KMS-11 (cell line): ENCODE measurements at regions not wholly inside any gene's neighbourhood (a gene's known extent, or its start where the extent isn't known, plus 50 kb on each side); places are given as distances from the start of the nearest gene placed in this dataset.

Experiments used
- H2AFZ ChIP-seq: fragments of 200-600 bp; sonication (generic); 2 replicates; pipeline ENCODE4 v1.6.1; 2016; ENCODE audit warnings: antibody characterized with exemption, mixed run types, low read depth
- H3K27ac ChIP-seq: fragments of 200-600 bp; sonication (generic); 2 replicates; pipeline ENCODE4 v1.6.1; 2016; ENCODE audit warnings: mild to moderate bottlenecking, mixed run types
- H3K27me3 ChIP-seq: fragments of 200-600 bp; sonication (generic); 2 replicates; pipeline ENCODE4 v1.6.1; 2017; ENCODE audit warnings: mild to moderate bottlenecking, low read depth, mixed run types, moderate library complexity; ENCODE audit not compliant: insufficient read depth
- H3K36me3 ChIP-seq: fragments of 200-600 bp; sonication (generic); 2 replicates; pipeline ENCODE4 v1.6.1; 2017; ENCODE audit warnings: mild to moderate bottlenecking, mixed run types; ENCODE audit not compliant: insufficient read depth
- H3K4me1 ChIP-seq: fragments of 200-600 bp; sonication (generic); 2 replicates; pipeline ENCODE4 v1.6.1; 2016; ENCODE audit warnings: mild to moderate bottlenecking, low read depth, mixed run types; ENCODE audit not compliant: poor library complexity, severe bottlenecking
- H3K4me2 ChIP-seq: fragments of 200-600 bp; sonication (generic); 2 replicates; pipeline ENCODE4 v1.7.0; 2016; ENCODE audit warnings: mild to moderate bottlenecking, mixed run types
- H3K4me3 ChIP-seq: fragments of 200-600 bp; sonication (generic); IDR thresholded peaks from 2 replicates; pipeline ENCODE4 v1.6.1; 2017; ENCODE audit warnings: low read depth, low read length, mixed read lengths; ENCODE audit not compliant: insufficient read depth
- H3K79me2 ChIP-seq: fragments of 200-600 bp; sonication (generic); 2 replicates; pipeline ENCODE4 v1.6.1; 2016; ENCODE audit warnings: low read depth, mixed run types; ENCODE audit not compliant: insufficient read depth
- H3K9ac ChIP-seq: fragments of 200-600 bp; sonication (generic); 2 replicates; pipeline ENCODE4 v1.6.1; 2016; ENCODE audit warnings: mild to moderate bottlenecking, mixed run types
- H4K20me1 ChIP-seq: fragments of 200-600 bp; sonication (generic); 2 replicates; pipeline ENCODE4 v1.6.1; 2016; ENCODE audit warnings: mild to moderate bottlenecking, mixed run types; ENCODE audit not compliant: insufficient read depth
- TF ChIP-seq, protein P1 (sequence below): fragments of 200-600 bp; sonication (generic); conservative IDR thresholded peaks from 2 replicates; pipeline ENCODE4 v1.6.1; 2017; ENCODE audit warnings: low read depth, mild to moderate bottlenecking, antibody characterized with exemption, low read length, moderate library complexity, mixed read lengths

DNA sequence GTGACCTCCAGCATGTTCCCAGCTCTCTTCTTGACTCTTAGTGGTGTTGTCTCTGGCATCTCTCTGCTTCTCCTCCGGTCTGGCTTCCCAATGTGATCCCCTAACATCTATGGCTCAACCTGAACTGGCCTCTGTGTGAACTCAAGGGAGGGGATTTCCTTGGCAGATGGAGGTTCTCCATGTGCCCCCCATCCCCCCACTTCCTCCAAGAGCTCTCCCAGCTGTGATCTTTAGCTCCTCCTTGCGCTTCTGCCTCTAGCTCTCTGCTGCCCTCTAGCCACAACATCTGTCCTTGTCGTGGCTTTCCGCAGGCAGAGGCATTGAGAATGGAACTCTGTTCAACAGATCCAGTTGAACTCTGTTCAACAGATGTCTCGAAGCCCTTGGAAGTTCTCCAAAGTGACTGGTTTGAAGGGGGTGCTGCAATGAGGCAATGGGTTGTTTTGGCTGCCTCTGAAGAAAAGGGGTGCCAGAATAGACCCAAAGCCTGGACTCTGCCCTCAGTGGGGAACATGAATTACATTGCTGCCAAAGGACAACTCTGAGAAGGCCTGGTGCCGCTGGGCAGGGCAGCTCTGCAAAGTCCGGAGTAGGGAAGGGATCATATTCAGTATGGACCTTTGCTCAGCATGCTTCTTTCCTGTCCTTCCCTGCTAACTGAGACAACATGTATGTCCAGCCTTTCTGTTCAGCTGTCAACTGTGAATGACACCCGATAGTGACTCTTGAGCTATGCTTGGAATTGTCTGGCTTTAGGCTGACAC lies 61.9 kb downstream of the ADM start:
- H3K4me2 ChIP-seq = peak overlapping the region; percentile 42; the same call in 1 of the 2 replicates
- no peaks in the 10 kb centered on the region; the same call in 1 of the 2 replicates for H3K36me3 ChIP-seq
- no peak overlapping the region for H3K27ac ChIP-seq
- no peaks in the 10 kb centered on the region for H3K79me2 ChIP-seq
- no peaks in the 10 kb centered on the region for H4K20me1 ChIP-seq
- peak overlapping the region; percentile 68 for H2AFZ ChIP-seq
- H3K4me1 ChIP-seq = peaks cover 9% of the 10 kb centered on the region
- no peaks in the 10 kb centered on the region for H3K27me3 ChIP-seq
- no peak overlapping the region for H3K9ac ChIP-seq
- TF ChIP-seq, protein P1, sequence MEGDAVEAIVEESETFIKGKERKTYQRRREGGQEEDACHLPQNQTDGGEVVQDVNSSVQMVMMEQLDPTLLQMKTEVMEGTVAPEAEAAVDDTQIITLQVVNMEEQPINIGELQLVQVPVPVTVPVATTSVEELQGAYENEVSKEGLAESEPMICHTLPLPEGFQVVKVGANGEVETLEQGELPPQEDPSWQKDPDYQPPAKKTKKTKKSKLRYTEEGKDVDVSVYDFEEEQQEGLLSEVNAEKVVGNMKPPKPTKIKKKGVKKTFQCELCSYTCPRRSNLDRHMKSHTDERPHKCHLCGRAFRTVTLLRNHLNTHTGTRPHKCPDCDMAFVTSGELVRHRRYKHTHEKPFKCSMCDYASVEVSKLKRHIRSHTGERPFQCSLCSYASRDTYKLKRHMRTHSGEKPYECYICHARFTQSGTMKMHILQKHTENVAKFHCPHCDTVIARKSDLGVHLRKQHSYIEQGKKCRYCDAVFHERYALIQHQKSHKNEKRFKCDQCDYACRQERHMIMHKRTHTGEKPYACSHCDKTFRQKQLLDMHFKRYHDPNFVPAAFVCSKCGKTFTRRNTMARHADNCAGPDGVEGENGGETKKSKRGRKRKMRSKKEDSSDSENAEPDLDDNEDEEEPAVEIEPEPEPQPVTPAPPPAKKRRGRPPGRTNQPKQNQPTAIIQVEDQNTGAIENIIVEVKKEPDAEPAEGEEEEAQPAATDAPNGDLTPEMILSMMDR = peak; percentile 89
- no peak overlapping the region for H3K4me3 ChIP-seq

DNA sequence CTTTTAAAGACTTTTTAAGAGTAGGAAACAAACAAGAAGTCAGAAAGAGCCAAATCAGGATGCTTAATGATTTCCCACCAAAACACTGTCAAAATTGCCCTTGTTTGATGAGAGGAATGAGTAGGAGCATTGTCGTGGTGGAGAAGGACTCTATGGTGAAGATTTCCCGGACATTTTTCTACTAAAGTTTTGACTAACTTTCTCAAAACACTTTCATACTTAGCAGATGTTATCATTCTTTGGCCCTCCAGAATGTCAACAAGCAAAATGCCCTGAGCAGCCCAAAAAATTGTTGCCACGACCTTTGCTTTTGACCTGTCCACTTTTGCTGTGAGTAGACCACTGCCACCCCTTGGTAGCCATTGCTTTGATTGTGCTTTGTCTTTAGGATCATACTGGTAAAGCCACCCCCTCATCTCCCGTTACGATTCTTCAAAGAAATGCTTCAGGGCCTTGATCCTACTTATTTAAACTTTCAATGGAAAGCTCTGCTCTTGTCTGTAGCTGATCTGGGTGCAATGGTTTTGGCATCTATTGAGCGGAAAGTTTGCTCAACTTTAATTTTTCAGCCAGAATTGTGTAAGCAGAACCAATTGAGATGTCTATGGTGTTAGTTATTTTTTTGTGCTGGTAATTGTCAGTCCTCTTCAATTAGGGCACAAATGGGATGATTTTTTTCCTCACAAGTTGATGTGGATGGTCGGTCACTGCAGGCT lies 67.2 kb downstream of the ADM start:
- Histone ChIP-seq H3K4me2 (no peak overlapping the region), H3K9ac (no peak overlapping the region), H3K4me3 (no peak overlapping the region), H4K20me1 (no peaks in the 10 kb centered on the region), H3K79me2 (no peaks in the 10 kb centered on the region), H2AFZ (no peak overlapping the region), H3K36me3 (no peaks in the 10 kb centered on the region), H3K27ac (no peak overlapping the region), H3K4me1 (no peaks in the 10 kb centered on the region), H3K27me3 (no peaks in the 10 kb centered on the region)
- TF ChIP-seq, protein P1 = no peak

DNA sequence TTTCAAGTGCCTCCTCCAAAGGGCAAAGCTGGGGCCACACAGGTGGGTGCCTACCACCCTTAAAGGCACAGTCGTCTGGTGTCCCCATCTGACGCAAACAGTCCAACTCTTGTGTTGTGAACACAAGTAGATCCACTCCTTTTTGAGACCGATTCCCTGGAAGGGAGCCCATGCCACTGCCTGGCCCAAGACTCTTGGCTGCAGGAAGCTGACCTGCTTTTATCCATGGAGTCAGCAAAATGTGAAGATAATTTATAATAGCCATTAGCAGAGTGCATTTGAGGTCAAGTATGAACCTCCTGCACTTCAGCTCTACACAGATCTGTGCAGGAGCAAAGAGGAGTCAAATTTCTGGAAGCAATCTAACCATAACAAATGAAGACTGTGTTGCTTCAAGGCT lies 68.5 kb downstream of the ADM start:
- H4K20me1 ChIP-seq = no peaks in the 10 kb centered on the region
- H3K4me2 ChIP-seq = no peak overlapping the region
- no peak overlapping the region for H3K4me3 ChIP-seq
- no peaks in the 10 kb centered on the region for H3K27me3 ChIP-seq
- TF ChIP-seq, protein P1 = no peak
- no peaks in the 10 kb centered on the region for H3K36me3 ChIP-seq
- no peak overlapping the region for H3K9ac ChIP-seq
- H3K27ac ChIP-seq = no peak overlapping the region
- no peaks in the 10 kb centered on the region for H3K4me1 ChIP-seq
- no peak overlapping the region for H2AFZ ChIP-seq
- H3K79me2 ChIP-seq = no peaks in the 10 kb centered on the region

DNA sequence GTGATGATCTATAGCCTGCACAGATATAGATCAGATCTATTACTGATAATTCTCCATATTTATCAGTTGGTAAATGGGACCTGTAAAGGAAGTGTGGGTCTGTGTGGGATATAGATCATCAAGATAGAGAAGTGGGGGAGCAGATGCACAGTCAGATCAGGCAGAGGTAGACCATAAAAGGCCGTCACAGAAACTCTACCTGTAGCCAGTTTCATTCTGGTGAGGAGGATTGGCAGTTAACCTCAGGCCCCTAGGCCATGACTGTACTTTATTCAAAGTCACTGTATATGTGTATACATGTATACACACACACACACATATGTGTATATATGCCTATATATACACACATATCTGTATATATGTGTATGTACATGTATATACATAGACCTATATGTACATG lies 69.1 kb downstream of the ADM start:
- no peak overlapping the region for H3K27ac ChIP-seq
- H3K27me3 ChIP-seq = no peaks in the 10 kb centered on the region
- H3K4me3 ChIP-seq = no peak overlapping the region
- H3K79me2 ChIP-seq = no peaks in the 10 kb centered on the region
- no peak overlapping the region for H3K9ac ChIP-seq
- TF ChIP-seq, protein P1 = no peak
- H3K4me2 ChIP-seq = no peak overlapping the region
- no peaks in the 10 kb centered on the region for H3K36me3 ChIP-seq
- H2AFZ ChIP-seq = no peak overlapping the region
- no peaks in the 10 kb centered on the region for H4K20me1 ChIP-seq
- H3K4me1 ChIP-seq = no peaks in the 10 kb centered on the region
